ENCODE measurements at regions not wholly inside any gene's neighbourhood (a gene's known extent, or its start where the extent isn't known, plus 50 kb on each side); places are given as distances from the start of the nearest gene placed in this dataset.
"Not testable (repeated sequence)": the region's sequence is repeated elsewhere in the genome, so short reads cannot be mapped to it uniquely, and the experiment has no call there.

- Histone ChIP-seq H3K27ac (ENCODE audit: poor library complexity, severe bottlenecking) (no peak overlapping the region), H3K4me1 (ENCODE audit: insufficient read depth, poor library complexity, severe bottlenecking) (no peaks in the 10 kb centered on the region), H3K9me3 (ENCODE audit: severe bottlenecking) (no peaks in the 10 kb centered on the region), H3K4me3 (ENCODE audit: severe bottlenecking) (no peak overlapping the region), H3K36me3 (ENCODE audit: low read depth) (no peaks in the 10 kb centered on the region), H3K27me3 (ENCODE audit: insufficient read depth, poor library complexity, severe bottlenecking) (no peaks in the 10 kb centered on the region)
- TF ChIP-seq, protein P1, sequence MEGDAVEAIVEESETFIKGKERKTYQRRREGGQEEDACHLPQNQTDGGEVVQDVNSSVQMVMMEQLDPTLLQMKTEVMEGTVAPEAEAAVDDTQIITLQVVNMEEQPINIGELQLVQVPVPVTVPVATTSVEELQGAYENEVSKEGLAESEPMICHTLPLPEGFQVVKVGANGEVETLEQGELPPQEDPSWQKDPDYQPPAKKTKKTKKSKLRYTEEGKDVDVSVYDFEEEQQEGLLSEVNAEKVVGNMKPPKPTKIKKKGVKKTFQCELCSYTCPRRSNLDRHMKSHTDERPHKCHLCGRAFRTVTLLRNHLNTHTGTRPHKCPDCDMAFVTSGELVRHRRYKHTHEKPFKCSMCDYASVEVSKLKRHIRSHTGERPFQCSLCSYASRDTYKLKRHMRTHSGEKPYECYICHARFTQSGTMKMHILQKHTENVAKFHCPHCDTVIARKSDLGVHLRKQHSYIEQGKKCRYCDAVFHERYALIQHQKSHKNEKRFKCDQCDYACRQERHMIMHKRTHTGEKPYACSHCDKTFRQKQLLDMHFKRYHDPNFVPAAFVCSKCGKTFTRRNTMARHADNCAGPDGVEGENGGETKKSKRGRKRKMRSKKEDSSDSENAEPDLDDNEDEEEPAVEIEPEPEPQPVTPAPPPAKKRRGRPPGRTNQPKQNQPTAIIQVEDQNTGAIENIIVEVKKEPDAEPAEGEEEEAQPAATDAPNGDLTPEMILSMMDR (IDR thresholded peaks at IDR 0.05; ENCODE audit: poor library complexity, severe bottlenecking) = no peak
- DNase-seq (ENCODE audit: low spot score) (no peak), ATAC-seq (ENCODE audit: low read depth) (no peak)
These were observed 602.7 kb upstream of the FLRT2 start for GRCh38 chr14:84927096-84927827.

- Histone ChIP-seq H3K4me1 (ENCODE audit: insufficient read depth, poor library complexity, severe bottlenecking) (no peaks in the 10 kb centered on the region), H3K27me3 (ENCODE audit: insufficient read depth, poor library complexity, severe bottlenecking) (no peaks in the 10 kb centered on the region)
- no peak for ATAC-seq (ENCODE audit: low read depth)
These were observed 600.9 kb upstream of the FLRT2 start for GRCh38 chr14:84929086-84929485.

GRCh38 chr14:84929834-84930233 is 600.1 kb upstream of the FLRT2 start:
- no peaks in the 10 kb centered on the region for H3K36me3 ChIP-seq (ENCODE audit: low read depth)
- H3K27me3 ChIP-seq (ENCODE audit: insufficient read depth, poor library complexity, severe bottlenecking) = no peaks in the 10 kb centered on the region
- no peaks in the 10 kb centered on the region for H3K9me3 ChIP-seq (ENCODE audit: severe bottlenecking)
- no peak for ATAC-seq (ENCODE audit: low read depth)
- TF ChIP-seq, protein P1 (IDR thresholded peaks at IDR 0.05; ENCODE audit: poor library complexity, severe bottlenecking) = no peak
- H3K4me1 ChIP-seq (ENCODE audit: insufficient read depth, poor library complexity, severe bottlenecking) = no peaks in the 10 kb centered on the region
- no peak for DNase-seq (ENCODE audit: low spot score)
- no peak overlapping the region for H3K4me3 ChIP-seq (ENCODE audit: severe bottlenecking)
- no peak overlapping the region for H3K27ac ChIP-seq (ENCODE audit: poor library complexity, severe bottlenecking)

More at GRCh38 chr14:84929086-84929485, 600.9 kb upstream of the FLRT2 start:
- no peak for DNase-seq (ENCODE audit: low spot score)
- Histone ChIP-seq H3K27ac (ENCODE audit: poor library complexity, severe bottlenecking) (no peak overlapping the region), H3K9me3 (ENCODE audit: severe bottlenecking) (no peaks in the 10 kb centered on the region), H3K4me3 (ENCODE audit: severe bottlenecking) (no peak overlapping the region), H3K36me3 (ENCODE audit: low read depth) (no peaks in the 10 kb centered on the region)
- TF ChIP-seq, protein P1 (IDR thresholded peaks at IDR 0.05; ENCODE audit: poor library complexity, severe bottlenecking) = no peak

- ATAC-seq (ENCODE audit: low read depth) (no peak), DNase-seq (ENCODE audit: low spot score) (no peak)
- Histone ChIP-seq H3K4me1 (ENCODE audit: insufficient read depth, poor library complexity, severe bottlenecking) (no peaks in the 10 kb centered on the region), H3K27ac (ENCODE audit: poor library complexity, severe bottlenecking) (no peak overlapping the region), H3K27me3 (ENCODE audit: insufficient read depth, poor library complexity, severe bottlenecking) (no peaks in the 10 kb centered on the region), H3K4me3 (ENCODE audit: severe bottlenecking) (no peak overlapping the region), H3K36me3 (ENCODE audit: low read depth) (no peaks in the 10 kb centered on the region), H3K9me3 (ENCODE audit: severe bottlenecking) (no peaks in the 10 kb centered on the region)
- TF ChIP-seq, protein P1 (IDR thresholded peaks at IDR 0.05; ENCODE audit: poor library complexity, severe bottlenecking) = no peak
These were observed 592.9 kb upstream of the FLRT2 start for GRCh38 chr14:84937016-84937415.

- H3K27ac ChIP-seq (ENCODE audit: poor library complexity, severe bottlenecking) = no peak overlapping the region
- H3K4me1 ChIP-seq (ENCODE audit: insufficient read depth, poor library complexity, severe bottlenecking) = no peaks in the 10 kb centered on the region
- no peaks in the 10 kb centered on the region for H3K9me3 ChIP-seq (ENCODE audit: severe bottlenecking)
- no peaks in the 10 kb centered on the region for H3K27me3 ChIP-seq (ENCODE audit: insufficient read depth, poor library complexity, severe bottlenecking)
- DNase-seq (ENCODE audit: low spot score) = no peak
- no peak overlapping the region for H3K4me3 ChIP-seq (ENCODE audit: severe bottlenecking)
- no peaks in the 10 kb centered on the region for H3K36me3 ChIP-seq (ENCODE audit: low read depth)
- no peak for ATAC-seq (ENCODE audit: low read depth)
- TF ChIP-seq, protein P1 (IDR thresholded peaks at IDR 0.05; ENCODE audit: poor library complexity, severe bottlenecking) = no peak
These were observed 592.5 kb upstream of the FLRT2 start for GRCh38 chr14:84937449-84937848.

GRCh38 chr14:84944901-84945300 is 585.0 kb upstream of the FLRT2 start:
- not testable (repeated sequence) for H3K4me1 ChIP-seq (ENCODE audit: insufficient read depth, poor library complexity, severe bottlenecking); ATAC-seq (ENCODE audit: low read depth); H3K27me3 ChIP-seq (ENCODE audit: insufficient read depth, poor library complexity, severe bottlenecking); H3K36me3 ChIP-seq (ENCODE audit: low read depth); H3K4me3 ChIP-seq (ENCODE audit: severe bottlenecking); DNase-seq (ENCODE audit: low spot score); H3K27ac ChIP-seq (ENCODE audit: poor library complexity, severe bottlenecking); H3K9me3 ChIP-seq (ENCODE audit: severe bottlenecking)

All from RWPE2 (cell line).